ENCODE measurements at regions not wholly inside any gene's neighbourhood (a gene's known extent, or its start where the extent isn't known, plus 50 kb on each side); places are given as distances from the start of the nearest gene placed in this dataset.

GRCh38 chr2:240341064-240341463, 94.4 kb upstream of the GPC1 start:
- no peak for DNase-seq (ENCODE audit: low read depth in 2 of 2)

DNA sequence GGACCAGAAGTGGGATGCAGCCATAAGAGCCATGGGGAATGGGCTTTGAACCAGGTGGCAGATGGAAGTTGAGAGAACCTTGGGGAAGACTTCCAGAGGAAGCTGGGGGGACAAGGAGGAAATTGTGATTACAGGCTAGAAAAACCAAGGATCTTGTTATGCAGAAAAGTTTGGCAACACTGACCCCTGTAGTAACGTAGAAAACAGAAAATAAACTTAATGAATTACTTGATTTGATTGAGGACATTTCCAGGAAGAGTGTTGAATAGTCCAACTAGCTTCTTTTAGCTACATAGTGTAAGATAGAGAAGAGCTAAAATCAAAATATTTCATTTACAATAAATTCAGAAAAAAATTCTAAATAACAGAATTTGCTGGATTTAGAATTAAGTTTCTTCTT, 91.9 kb upstream of the GPC1 start:
- DNase-seq (ENCODE audit: low read depth in 2 of 2): no peak

GRCh38 chr2:240344904-240345303, 90.6 kb upstream of the GPC1 start:
- DNase-seq (ENCODE audit: low read depth in 2 of 2): no peak

DNA sequence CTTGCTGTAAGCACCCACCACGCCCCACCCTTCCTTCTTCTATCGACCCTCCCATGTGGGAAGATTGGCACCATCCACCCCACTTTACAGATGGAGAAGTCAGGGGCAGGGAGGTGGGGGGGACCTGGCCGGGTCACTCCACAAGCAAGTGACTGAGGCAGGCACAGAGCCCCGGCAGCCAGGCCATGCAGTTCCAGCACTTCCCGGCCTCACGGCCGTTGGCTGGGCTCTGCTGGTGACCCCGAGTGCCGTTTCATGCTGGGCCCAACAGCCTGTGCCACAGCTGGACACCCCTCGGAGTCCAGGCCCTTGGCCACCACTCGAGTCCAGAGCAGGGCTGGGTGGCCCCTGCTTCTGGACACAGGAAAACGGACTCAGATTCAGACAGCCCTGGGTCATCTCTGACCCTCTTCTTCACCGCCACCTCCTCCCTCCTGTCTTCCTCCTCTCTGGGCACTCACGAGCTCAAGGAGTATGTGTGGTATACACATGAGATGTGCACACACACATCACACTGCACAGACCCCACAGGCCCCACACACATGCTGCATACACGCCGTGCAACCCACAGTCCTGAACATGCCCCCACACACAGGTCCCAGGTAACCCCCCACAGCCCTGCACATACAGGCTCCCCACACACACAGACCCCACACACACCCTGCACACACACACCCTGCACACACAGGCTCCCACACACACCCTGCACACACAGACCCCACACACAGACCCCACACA, 89.3 kb upstream of the GPC1 start:
- DNase-seq (ENCODE audit: low read depth in 2 of 2): no peak

DNA sequence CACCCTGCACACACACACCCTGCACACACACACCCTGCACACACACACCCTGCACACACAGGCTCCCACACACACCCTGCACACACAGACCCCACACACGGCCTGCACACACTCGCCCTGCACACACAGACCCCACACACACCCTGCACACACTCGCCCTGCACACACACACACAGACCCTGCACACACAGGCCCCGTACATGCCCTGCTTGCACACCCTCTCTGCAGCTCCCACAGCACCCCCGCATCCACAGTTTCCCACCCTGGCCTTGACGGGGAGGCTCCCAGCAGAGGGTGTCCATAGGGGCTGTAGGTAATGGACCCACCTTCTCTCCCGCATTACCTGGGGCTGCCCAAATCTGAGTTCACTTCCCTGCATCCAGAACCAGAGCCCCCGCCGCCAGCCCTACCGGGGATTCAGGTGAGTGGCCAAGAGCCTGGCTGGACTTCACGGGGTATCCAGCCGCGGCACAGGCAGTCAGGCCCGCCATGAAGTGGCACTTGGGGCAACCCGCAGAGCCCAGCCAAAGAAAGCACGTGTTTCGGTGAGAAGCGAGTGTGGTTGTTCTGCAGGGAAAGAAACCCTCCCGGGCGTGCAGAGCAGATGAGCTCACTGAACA, 88.6 kb upstream of the GPC1 start:
- DNase-seq (ENCODE audit: low read depth in 2 of 2): no peak

DNA sequence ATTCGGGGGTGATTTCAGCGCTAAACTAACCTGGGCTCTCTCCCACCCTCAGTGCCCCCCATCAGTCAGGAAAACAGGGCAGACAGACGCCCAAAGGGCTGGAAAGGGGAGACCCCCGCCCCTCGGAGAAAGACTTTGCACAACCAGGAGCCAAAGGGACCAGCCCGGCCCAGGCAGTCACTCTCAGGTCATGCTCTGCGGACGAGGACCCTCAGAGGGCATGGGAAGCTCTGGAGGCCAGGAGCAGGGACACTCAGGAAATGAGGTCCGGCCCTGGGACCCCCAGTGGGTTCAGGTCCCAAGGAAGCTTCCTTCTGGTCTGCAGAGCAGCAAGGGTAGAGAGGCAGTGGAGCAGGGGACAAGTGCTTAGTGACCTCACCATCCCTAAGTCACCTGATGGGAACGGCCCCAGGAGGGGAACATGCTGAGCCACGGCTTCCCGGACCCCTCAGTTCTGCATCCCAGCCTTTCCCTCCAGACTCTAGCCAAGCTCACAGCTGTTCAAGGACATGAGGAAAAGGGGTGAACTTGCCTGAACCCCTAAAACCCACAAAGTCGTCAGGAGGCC, 88.0 kb upstream of the GPC1 start:
- no peak for DNase-seq (ENCODE audit: low read depth in 2 of 2)

- DNase-seq (ENCODE audit: low read depth in 2 of 2): no peak
Observed at GRCh38 chr2:240347949-240348500, 87.4 kb upstream of the GPC1 start.

DNA sequence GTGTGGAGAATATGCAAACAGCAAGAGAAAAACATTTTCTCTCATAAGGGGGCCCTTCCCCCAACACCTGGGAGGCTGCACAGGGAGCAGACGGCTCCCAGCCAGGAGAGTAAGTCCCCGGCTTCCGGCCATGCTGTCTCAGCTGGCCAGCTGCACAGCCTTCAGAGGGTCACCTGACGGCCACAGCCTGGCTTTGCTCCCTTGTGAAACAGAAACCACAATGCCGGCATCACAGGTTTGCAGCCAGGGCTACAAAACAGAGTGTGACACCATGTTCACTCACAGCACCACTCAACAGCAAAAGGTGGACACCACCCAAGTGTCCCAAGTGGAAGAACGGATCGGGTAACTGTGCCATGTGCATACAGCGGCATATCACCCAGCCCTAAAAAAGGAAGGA, 86.9 kb upstream of the GPC1 start:
- no peak for DNase-seq (ENCODE audit: low read depth in 2 of 2)

DNA sequence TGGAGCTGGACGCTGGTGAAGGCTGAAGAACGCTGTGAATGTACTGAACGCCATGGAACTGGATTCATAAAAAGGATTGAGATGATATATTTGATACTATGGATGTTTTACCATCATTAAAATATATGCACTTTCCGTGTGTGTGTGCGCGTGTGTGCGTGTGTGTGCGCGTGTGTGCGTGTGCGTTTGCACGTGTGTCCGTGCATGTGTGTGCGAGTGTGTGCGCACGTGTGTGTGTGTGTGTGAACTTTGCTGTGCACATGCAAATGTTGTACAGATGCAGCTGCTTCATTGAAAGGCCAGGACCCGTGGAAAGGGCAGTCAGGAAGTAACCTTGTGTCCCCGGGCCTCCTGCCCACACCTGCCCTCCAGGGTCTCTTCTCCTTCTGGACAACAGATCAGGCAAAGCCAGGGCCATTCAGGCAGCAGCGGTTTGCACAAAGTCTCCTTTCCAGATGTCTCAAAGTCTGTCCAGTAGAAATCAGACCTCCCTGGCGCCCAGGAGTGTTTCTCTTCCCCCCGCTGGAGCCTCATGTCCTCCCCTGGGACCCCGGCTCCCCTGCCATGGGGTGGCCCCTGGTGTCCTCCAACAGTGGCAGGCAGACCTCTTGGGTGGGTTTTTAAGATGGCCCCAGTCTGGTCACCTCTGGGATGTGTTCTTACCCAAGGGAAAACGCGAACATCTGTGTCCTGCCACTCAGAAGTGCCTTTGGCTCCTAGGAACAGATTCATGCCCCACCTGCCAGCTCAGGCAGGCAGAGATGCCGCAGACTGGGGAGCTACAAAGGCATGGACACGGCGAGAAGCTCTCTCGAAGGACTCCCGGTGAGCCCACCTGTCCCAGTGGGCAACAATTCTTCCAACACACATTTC, 86.1 kb upstream of the GPC1 start:
- DNase-seq (ENCODE audit: low read depth in 2 of 2): no peak

DNA sequence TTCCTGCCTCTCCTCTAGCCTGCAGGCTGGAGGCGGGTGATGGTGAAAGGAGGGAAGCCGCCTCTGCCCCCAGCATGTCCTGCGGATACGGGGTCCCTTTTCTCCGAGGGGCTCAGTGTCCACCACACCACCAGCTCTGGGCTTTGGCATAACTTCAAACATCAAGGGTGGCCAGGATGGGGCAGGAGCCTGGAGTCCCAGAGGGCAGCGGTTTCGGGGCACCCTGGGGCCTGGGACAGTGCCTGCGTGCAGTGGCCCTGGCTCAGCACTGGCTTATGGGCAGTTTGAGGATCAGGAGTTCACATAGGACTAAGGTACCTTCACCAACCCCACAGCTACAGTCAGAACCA, 85.5 kb upstream of the GPC1 start:
- no peak for DNase-seq (ENCODE audit: low read depth in 2 of 2)

DNA sequence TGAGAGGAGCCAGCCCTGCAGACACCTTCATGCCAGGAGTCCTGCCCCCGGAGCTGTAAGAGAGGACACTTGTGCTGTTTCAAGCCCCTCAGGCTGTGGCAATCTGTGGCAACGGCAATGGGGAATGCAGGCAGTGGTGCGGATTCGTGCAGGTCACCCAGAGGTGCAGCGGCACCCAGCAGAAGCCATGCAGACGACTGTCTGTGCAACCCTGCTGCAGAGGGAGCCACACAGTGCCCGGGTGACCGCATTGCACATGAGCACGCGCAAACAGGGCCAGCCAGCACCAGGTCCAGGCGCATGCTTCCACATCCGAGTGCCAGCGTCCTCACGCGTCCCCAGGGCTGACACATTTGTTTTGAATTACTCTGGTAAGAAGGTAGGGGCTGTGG, 84.8 kb upstream of the GPC1 start:
- DNase-seq (ENCODE audit: low read depth in 2 of 2): no peak

DNA sequence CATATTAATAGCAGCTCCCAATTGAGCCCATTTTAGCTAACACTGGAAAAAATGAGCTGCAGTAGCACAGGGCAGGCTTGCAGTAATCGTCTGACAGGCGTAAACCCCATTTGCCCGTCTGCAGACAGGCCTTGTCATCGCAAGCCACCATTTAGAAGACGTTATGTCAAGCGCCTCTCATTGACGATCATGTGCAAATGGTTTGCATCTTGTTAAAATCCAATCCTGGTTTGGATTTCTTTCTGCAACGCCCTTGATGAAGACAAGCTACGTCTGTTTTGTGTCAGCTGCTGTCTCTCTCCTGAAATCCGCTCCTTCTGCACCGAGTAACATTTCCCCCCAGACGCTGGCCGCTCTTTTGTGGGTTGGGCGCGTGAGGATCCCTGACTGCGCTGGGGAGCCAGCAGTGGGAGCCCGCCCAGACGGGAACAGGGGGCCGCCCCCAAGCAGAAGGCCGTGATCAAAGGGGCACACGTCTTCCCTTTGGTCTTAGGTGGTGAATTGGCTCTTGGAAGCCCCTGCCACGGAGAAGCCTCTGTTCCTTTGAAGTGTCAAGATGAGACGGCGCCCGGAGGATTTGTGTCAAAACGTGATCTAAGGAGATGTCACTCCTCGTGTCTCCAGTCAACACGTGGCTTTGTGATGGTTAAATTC, 84.2 kb upstream of the GPC1 start:
- DNase-seq (ENCODE audit: low read depth in 2 of 2): no peak

- no peak for DNase-seq (ENCODE audit: low read depth in 2 of 2)
Observed at GRCh38 chr2:240351826-240352426, 83.5 kb upstream of the GPC1 start.

GRCh38 chr2:240353086-240353798, 82.2 kb upstream of the GPC1 start:
- DNase-seq (ENCODE audit: low read depth in 2 of 2): no peak

DNA sequence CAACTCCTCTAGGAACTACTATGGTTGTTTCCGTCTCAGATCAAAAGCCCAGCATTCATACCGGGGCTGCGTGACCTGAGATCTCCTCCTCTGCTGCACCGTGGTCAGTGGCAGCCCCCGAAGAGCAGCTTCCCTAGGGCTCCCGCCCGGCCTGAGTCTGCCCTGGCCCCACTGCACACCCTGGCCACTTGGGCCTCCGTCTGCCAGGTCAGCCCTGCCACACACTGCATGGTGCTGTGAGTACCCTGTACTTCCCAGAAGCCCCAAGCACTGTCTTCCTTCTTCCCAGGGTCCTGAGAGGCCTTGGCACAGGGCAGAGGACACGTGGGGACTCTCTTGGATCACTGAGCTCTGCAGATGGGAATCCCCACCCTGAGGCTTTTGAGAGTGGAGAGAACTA, 81.5 kb upstream of the GPC1 start:
- DNase-seq (ENCODE audit: low read depth in 2 of 2): no peak

- DNase-seq (ENCODE audit: low read depth in 2 of 2): no peak
Observed at GRCh38 chr2:240355001-240355891, 80.2 kb upstream of the GPC1 start.

DNA sequence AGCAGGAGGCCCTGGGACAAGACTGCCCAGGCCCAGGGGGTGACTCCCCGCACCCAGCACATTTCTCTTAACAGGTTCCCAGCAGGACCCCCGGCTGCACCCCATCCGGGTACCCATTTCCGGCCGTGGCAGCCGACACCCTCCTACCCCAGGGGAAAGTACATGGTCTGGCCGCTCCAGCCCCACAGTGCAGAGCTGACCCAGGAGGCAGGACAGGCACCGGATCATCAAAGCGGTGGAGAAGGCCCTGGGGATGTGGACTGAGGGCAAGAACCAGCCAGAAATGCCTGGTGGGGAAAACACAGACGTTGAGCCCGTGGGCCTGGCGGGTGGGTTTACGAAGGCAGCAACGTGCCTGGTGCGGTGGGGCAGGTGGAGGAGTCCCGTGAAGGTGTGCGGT, 79.5 kb upstream of the GPC1 start:
- no peak for DNase-seq (ENCODE audit: low read depth in 2 of 2)

GRCh38 chr2:240356700-240357640, 78.5 kb upstream of the GPC1 start:
- DNase-seq (ENCODE audit: low read depth in 2 of 2): no peak

DNA sequence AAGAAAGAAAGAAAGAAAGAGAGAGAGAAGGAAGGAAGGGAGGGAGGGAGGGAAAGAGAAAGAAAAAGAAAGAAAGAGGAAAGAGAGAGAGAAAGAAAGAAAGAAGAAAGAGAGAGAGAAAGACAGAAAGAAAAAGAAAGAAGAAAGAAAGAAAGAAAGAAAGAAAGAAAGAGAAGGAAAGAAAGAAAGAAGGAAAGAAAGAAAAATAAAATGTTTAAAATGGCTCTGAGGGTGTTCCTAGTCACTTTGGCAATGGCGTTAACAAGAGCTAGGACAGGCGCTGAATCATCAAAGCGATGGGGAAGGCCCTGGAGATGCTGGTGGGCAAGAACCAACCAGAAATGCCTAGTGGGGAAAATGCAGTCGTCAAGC, 77.8 kb upstream of the GPC1 start:
- DNase-seq (ENCODE audit: low read depth in 2 of 2): no peak
